Body of pancreas (tissue), 4 donors: ENCODE measurements at regions not wholly inside any gene's neighbourhood (a gene's known extent, or its start where the extent isn't known, plus 50 kb on each side); places are given as distances from the start of the nearest gene placed in this dataset.

Experiments used
- ATAC-seq: fragments of 150-250 bp; one replicate; pipeline ENCODE4 v1.9.1; 2016
- DNase-seq, 4 donors: peaks; one replicate each; pipeline ENCODE4 v3.0.0-alpha.2; 2019
- H3K27ac ChIP-seq, 4 donors: fragments of 200-600 bp; sonication (generic); 1 replicate in 3 of 4; 2 replicates in 1 of 4; pipeline versions ENCODE4 v1.5.1 to v1.6.1; 2016 to 2019; ENCODE audit warnings: mild to moderate bottlenecking in 1 of 4, mixed read lengths in 1 of 4, moderate library complexity in 1 of 4
- H3K27me3 ChIP-seq, 2 donors: fragments of 200-600 bp; sonication (generic); one replicate each; pipeline ENCODE4 v1.6.0; 2016; ENCODE audit warnings: mild to moderate bottlenecking in 1 of 2
- H3K36me3 ChIP-seq, 2 donors: fragments of 200-600 bp; sonication (generic); replicated peaks in 1 of 2; 2 replicates each; pipeline ENCODE4 v1.5.1; 2016; ENCODE audit warnings: low read depth in 2 of 2; ENCODE audit not compliant: insufficient read depth in 1 of 2
- H3K4me1 ChIP-seq: fragments of 200-600 bp; sonication (generic); one replicate; pipeline ENCODE4 v1.6.0; 2016
- H3K4me3 ChIP-seq, 2 donors: fragments of 200-600 bp; sonication (generic); 1 replicate in 1 of 2; 2 replicates in 1 of 2; pipeline ENCODE4 v1.5.1; 2016 to 2019
- H3K9me3 ChIP-seq, 3 donors: fragments of 200-600 bp; sonication (generic); 1 replicate in 2 of 3; 2 replicates in 1 of 3; pipeline ENCODE4 v1.5.1; 2016
- POLR2A ChIP-seq, 3 donors: fragments of 450-650 bp; IDR thresholded peaks; one replicate each; pipeline ENCODE4 v1.6.1; 2016; ENCODE audit warnings: antibody characterized with exemption in 3 of 3, mild to moderate bottlenecking in 2 of 3
- WGBS, 2 donors: methylation state at CpG; one replicate each; pipeline ENCODE4 v1.1.5; 2017; 5-methylcytosine and 5-hydroxymethylcytosine counted together
- intact Hi-C: fragments of 100-400 bp; cut with DNase I; formaldehyde crosslinking; loops from one replicate; pipeline ENCODE4 v1.15.1; 2023
- TF ChIP-seq, protein P1 (sequence below), 7 experiments: fragments of 450-650 bp in 4 of 7; fragments of 200-600 bp in 3 of 7; sonication (generic) in 3 of 7; IDR thresholded peaks; one replicate each; pipeline ENCODE4 v1.5.1; 2016 to 2019; ENCODE audit warnings: antibody characterized with exemption in 7 of 7

DNA sequence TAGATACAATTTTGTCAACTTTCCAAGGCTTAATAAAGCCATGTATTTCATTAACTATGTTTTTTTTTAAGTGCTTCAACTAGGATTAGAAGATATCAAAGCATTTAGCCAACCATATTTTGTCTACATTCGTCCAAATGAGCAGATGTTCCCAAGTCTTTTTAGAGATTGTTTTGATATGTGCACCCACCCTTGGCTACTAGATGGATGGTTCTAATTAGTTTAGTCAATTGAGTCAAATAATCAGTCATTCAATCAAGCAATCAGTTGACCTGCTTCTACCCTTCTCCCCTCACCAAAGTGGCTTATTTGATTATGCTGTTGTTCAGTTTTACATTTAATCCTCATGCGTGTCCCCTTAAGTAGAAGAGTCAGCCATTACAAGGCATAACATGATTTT, 319.5 kb upstream of the TNC start:
- intact Hi-C loops: no loop called here
- Histone ChIP-seq H3K36me3 (no peaks in the 10 kb centered on the region), H3K27ac (no peak overlapping the region), H3K4me3 (no peak overlapping the region), H3K4me1 (no peaks in the 10 kb centered on the region), H3K27me3 (no peaks in the 10 kb centered on the region), H3K9me3 (no peaks in the 10 kb centered on the region)
- 52 to 55% methylated on average over 2 of the region's 2 CpGs for WGBS, 2 donors
- ATAC-seq: no peak
- TF ChIP-seq, protein P1, sequence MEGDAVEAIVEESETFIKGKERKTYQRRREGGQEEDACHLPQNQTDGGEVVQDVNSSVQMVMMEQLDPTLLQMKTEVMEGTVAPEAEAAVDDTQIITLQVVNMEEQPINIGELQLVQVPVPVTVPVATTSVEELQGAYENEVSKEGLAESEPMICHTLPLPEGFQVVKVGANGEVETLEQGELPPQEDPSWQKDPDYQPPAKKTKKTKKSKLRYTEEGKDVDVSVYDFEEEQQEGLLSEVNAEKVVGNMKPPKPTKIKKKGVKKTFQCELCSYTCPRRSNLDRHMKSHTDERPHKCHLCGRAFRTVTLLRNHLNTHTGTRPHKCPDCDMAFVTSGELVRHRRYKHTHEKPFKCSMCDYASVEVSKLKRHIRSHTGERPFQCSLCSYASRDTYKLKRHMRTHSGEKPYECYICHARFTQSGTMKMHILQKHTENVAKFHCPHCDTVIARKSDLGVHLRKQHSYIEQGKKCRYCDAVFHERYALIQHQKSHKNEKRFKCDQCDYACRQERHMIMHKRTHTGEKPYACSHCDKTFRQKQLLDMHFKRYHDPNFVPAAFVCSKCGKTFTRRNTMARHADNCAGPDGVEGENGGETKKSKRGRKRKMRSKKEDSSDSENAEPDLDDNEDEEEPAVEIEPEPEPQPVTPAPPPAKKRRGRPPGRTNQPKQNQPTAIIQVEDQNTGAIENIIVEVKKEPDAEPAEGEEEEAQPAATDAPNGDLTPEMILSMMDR (IDR thresholded peaks at IDR 0.05): no peak
- TF ChIP-seq POLR2A (IDR thresholded peaks at IDR 0.05): no peak
- DNase-seq: no peak

DNA sequence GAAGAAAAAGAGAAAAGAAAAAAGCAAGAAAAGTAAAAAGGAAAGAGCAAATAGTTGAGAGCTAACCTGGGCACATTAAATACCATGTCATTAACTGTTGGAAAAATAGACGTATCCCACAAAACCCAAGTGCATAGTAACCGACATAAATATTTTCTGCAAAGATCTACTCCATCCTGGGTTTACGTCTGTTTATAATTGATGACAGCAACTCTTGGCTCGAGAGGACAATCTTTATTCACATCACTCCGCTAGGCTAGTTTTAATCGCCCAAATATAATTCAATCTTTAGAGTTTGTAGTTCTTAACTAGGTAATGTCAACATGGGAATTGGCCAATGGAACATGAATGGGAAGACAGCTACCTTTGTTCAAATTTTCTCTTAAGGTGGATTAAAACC, 321.7 kb upstream of the TNC start:
- no peak for TF ChIP-seq POLR2A (IDR thresholded peaks at IDR 0.05)
- TF ChIP-seq, protein P1 (IDR thresholded peaks at IDR 0.05): no peak
- WGBS, 2 donors: 51 to 61% methylated on average over 6 of the region's 6 CpGs
- H3K4me1 ChIP-seq: no peaks in the 10 kb centered on the region
- no peak overlapping the region for H3K4me3 ChIP-seq
- H3K9me3 ChIP-seq: no peaks in the 10 kb centered on the region
- no peak overlapping the region for H3K27ac ChIP-seq
- intact Hi-C loops: no loop called here
- ATAC-seq (no peak), DNase-seq (no peak)
- no peaks in the 10 kb centered on the region for H3K27me3 ChIP-seq
- H3K36me3 ChIP-seq: no peaks in the 10 kb centered on the region

DNA sequence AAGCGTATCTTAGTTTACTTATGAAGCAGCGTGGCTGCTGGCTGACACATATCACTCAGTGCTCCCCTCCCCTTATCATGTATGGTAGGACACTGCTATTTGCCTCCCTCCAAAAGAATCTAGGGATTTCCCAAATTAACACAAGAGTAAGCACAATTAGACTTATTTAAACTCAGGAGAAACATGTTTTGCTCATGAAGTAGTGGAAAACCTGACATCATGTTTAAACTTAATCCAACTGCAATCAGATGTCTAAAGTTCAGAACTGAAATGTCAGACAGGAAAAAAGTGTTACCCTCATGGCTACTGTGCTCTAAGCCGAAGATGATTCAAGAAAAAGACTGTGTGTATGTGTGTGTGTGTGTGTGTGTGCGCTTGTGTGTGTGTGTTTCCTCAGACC, 324.1 kb upstream of the TNC start:
- DNase-seq: no peak
- Histone ChIP-seq H3K4me1 (no peaks in the 10 kb centered on the region), H3K9me3 (no peaks in the 10 kb centered on the region), H3K27ac (no peak overlapping the region), H3K36me3 (no peaks in the 10 kb centered on the region), H3K27me3 (no peaks in the 10 kb centered on the region), H3K4me3 (no peak overlapping the region)
- TF ChIP-seq, protein P1 (IDR thresholded peaks at IDR 0.05): no peak
- TF ChIP-seq POLR2A (IDR thresholded peaks at IDR 0.05): no peak
- WGBS, 2 donors: 32 to 62% methylated on average over 4 of the region's 4 CpGs
- intact Hi-C loops: no loop called here
- ATAC-seq: no peak

DNA sequence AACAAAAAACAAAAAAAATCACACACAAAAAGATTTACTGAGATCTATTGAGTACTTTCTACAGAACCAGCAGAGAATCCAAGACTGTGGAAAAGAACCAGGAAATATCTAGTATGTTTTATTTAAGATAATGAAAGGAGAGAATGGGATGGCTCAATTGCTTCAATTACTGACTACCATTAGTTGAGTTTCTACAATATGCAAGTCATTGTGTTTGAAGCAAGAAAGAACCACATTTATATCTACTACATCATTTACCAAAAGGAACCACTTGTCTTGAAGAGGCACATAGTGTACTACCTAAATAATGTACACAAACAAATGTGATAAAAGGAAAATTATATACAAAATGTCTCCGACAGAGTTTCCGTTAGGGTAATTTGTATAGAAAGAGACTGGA, 325.9 kb upstream of the TNC start:
- Histone ChIP-seq H3K4me1 (no peaks in the 10 kb centered on the region), H3K4me3 (no peak overlapping the region), H3K36me3 (no peaks in the 10 kb centered on the region), H3K9me3 (no peaks in the 10 kb centered on the region), H3K27ac (no peak overlapping the region), H3K27me3 (no peaks in the 10 kb centered on the region)
- TF ChIP-seq POLR2A (IDR thresholded peaks at IDR 0.05): no peak
- TF ChIP-seq, protein P1 (IDR thresholded peaks at IDR 0.05): no peak
- no peak for DNase-seq
- WGBS, 2 donors: 85 to 89% methylated on average over 2 of the region's 2 CpGs
- intact Hi-C loops: no loop called here
- ATAC-seq: no peak

DNA sequence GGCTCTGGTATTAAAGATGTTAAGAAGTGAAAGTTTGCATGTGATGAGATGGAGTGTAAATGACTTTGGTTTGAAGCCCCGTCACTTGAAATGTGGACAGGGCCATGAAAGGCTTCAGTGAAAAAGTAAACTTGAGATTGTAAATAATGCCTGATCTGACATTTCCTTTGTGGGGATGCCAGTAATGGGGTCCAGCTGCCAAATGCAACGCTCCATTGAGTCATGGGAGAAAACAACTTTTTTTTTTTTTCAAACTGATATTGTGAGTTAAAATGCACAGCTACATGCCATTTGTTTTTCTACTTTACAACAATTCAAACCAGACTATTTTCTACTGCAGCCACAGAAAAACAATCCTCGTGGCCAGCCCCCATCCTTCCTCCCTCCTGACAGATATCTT, 327.0 kb upstream of the TNC start:
- Histone ChIP-seq H3K4me1 (no peaks in the 10 kb centered on the region), H3K27ac (no peak overlapping the region), H3K9me3 (no peaks in the 10 kb centered on the region), H3K27me3 (no peaks in the 10 kb centered on the region), H3K36me3 (no peaks in the 10 kb centered on the region), H3K4me3 (no peak overlapping the region)
- 16 to 24% methylated on average over 3 of the region's 3 CpGs for WGBS, 2 donors
- intact Hi-C loops: no loop called here
- no peak for TF ChIP-seq POLR2A (IDR thresholded peaks at IDR 0.05)
- TF ChIP-seq, protein P1 (IDR thresholded peaks at IDR 0.05): no peak
- ATAC-seq (no peak), DNase-seq (no peak)
